ENCODE measurements at regions not wholly inside any gene's neighbourhood (a gene's known extent, or its start where the extent isn't known, plus 50 kb on each side); places are given as distances from the start of the nearest gene placed in this dataset.

GRCh38 chr12:82213761-82214160 is 144.4 kb downstream of the CCDC59 start:
- TF ChIP-seq POLR2A (IDR thresholded peaks at IDR 0.05) (no peak), EP300 (IDR thresholded peaks at IDR 0.05) (no peak), CTCF (IDR thresholded peaks at IDR 0.05) (no peak)
- H3K27ac ChIP-seq = no peak overlapping the region
- H3K27me3 ChIP-seq = no peaks in the 10 kb centered on the region
- peaks cover 0 to 43% (median 3%) of the 10 kb centered on the region in 4 donors for H3K9me3 ChIP-seq
- WGBS, 2 donors = 45 to 64% methylated on average over 2 of the region's 2 CpGs
- H3K4me1 ChIP-seq = no peaks in the 10 kb centered on the region
- H3K4me3 ChIP-seq = no peak overlapping the region
- no peaks in the 10 kb centered on the region for H3K36me3 ChIP-seq
- DNase-seq (ENCODE audit: low spot score in 2 of 2) = no peak

- Histone ChIP-seq H3K27me3 (no peaks in the 10 kb centered on the region), H3K4me1 (no peaks in the 10 kb centered on the region), H3K4me3 (no peak overlapping the region), H3K9me3 (peaks cover 0 to 52% (median 3%) of the 10 kb centered on the region in 4 donors), H3K36me3 (no peaks in the 10 kb centered on the region), H3K27ac (no peak overlapping the region)
- WGBS, 2 donors = 100% methylated on average over 1 of the region's 1 CpG
- TF ChIP-seq POLR2A (IDR thresholded peaks at IDR 0.05) = no peak
- no peak for TF ChIP-seq CTCF (IDR thresholded peaks at IDR 0.05)
- no peak for TF ChIP-seq EP300 (IDR thresholded peaks at IDR 0.05)
- no peak for DNase-seq (ENCODE audit: low spot score in 2 of 2)
Observed at GRCh38 chr12:82210882-82211281, 147.3 kb downstream of the CCDC59 start.

- TF ChIP-seq CTCF (IDR thresholded peaks at IDR 0.05) (no peak), POLR2A (IDR thresholded peaks at IDR 0.05) (no peak), EP300 (IDR thresholded peaks at IDR 0.05) (no peak)
- H3K27me3 ChIP-seq = no peaks in the 10 kb centered on the region
- no peak for DNase-seq (ENCODE audit: low spot score in 2 of 2)
- no peaks in the 10 kb centered on the region for H3K4me1 ChIP-seq
- H3K36me3 ChIP-seq = no peaks in the 10 kb centered on the region
- no peak overlapping the region for H3K27ac ChIP-seq
- 81 to 91% methylated on average over 9 of the region's 9 CpGs for WGBS, 2 donors
- H3K4me3 ChIP-seq = no peak overlapping the region
- H3K9me3 ChIP-seq = peaks cover 0 to 48% (median 3%) of the 10 kb centered on the region in 4 donors
Observed at GRCh38 chr12:82209533-82209932, 148.7 kb downstream of the CCDC59 start.

- TF ChIP-seq EP300 (IDR thresholded peaks at IDR 0.05) = no peak
- TF ChIP-seq CTCF (IDR thresholded peaks at IDR 0.05) = no peak
- no peak for TF ChIP-seq POLR2A (IDR thresholded peaks at IDR 0.05)
- H3K36me3 ChIP-seq = no peaks in the 10 kb centered on the region
Observed at GRCh38 chr12:82207556-82207955, 150.6 kb downstream of the CCDC59 start.

GRCh38 chr12:82203086-82203485 is 155.1 kb downstream of the CCDC59 start:
- TF ChIP-seq POLR2A (IDR thresholded peaks at IDR 0.05) (no peak), EP300 (IDR thresholded peaks at IDR 0.05) (no peak), CTCF (IDR thresholded peaks at IDR 0.05) (no peak)
- Histone ChIP-seq H3K9me3 (peaks cover 0 to 26% (median 0%) of the 10 kb centered on the region in 4 donors), H3K27ac (no peak overlapping the region), H3K4me1 (no peaks in the 10 kb centered on the region), H3K36me3 (no peaks in the 10 kb centered on the region), H3K4me3 (no peak overlapping the region), H3K27me3 (no peaks in the 10 kb centered on the region)
- 80 to 84% methylated on average over 4 of the region's 4 CpGs for WGBS, 2 donors
- no peak for DNase-seq (ENCODE audit: low spot score in 2 of 2)

More at GRCh38 chr12:82207556-82207955, 150.6 kb downstream of the CCDC59 start:
- no peak overlapping the region for H3K4me3 ChIP-seq
- H3K27me3 ChIP-seq = no peaks in the 10 kb centered on the region
- no peaks in the 10 kb centered on the region for H3K4me1 ChIP-seq
- DNase-seq (ENCODE audit: low spot score in 2 of 2) = no peak
- peaks cover 0 to 50% (median 3%) of the 10 kb centered on the region in 4 donors for H3K9me3 ChIP-seq
- no peak overlapping the region for H3K27ac ChIP-seq
